HAP-1 (cell line): ENCODE measurements at regions not wholly inside any gene's neighbourhood (a gene's known extent, or its start where the extent isn't known, plus 50 kb on each side); places are given as distances from the start of the nearest gene placed in this dataset.
"Not testable (repeated sequence)": the region's sequence is repeated elsewhere in the genome, so short reads cannot be mapped to it uniquely, and the experiment has no call there.

Source experiments
- DNase-seq, 2 experiments: peaks; one replicate each; pipeline ENCODE4 v3.0.0-alpha.2; 2016 to 2020; ENCODE audit warnings: low spot score in 2 of 2
- H3K27me3 ChIP-seq: fragments of 250-450 bp; sonication (Bioruptor Pico); 2 replicates; pipeline ENCODE4 v1.5.1; 2020; ENCODE audit warnings: low read depth, mild to moderate bottlenecking, moderate library complexity
- H3K36me3 ChIP-seq: fragments of 250-450 bp; sonication (Bioruptor Pico); replicated peaks from 2 replicates; pipeline ENCODE4 v1.5.1; 2020; ENCODE audit warnings: mild to moderate bottlenecking
- H3K4me1 ChIP-seq: fragments of 250-450 bp; sonication (Bioruptor Pico); 2 replicates; pipeline ENCODE4 v1.5.1; 2020; ENCODE audit warnings: mild to moderate bottlenecking
- H3K4me3 ChIP-seq: fragments of 250-450 bp; sonication (Bioruptor Pico); 2 replicates; pipeline ENCODE4 v1.5.1; 2020; ENCODE audit warnings: mild to moderate bottlenecking, moderate library complexity
- H3K9me3 ChIP-seq: fragments of 250-450 bp; sonication (Bioruptor Pico); 2 replicates; pipeline ENCODE4 v1.5.1; 2020; ENCODE audit warnings: mild to moderate bottlenecking, moderate library complexity
- in situ Hi-C: fragments of 300-500 bp; cut with MboI; formaldehyde crosslinking; loops from 3 replicates; pipeline ENCODE4 v1.14.3; 2020; ENCODE audit warnings: low sequenced_read_pairs, inconsistent platforms, mixed read lengths

DNA sequence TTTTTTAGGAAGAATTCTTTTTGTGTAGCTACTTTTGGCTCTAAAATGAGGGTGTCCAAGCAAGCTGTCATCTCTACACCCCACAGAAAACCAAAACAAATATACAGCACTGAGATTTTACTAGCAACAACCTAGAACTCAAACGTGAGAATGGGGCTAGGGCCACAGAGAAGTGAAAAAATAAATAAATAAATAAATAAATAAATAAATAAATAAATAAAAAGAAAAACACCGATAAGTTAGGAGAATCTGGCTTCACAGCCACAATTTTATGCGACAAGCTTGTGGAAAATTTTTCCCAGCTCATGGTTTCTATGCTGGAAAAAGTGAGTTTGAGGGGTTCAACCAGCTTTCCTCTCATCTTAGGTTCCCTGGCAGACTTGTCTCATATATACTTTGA, 324.6 kb upstream of the TACR3 start:
- H3K27me3 ChIP-seq = no peaks in the 10 kb centered on the region
- no peaks in the 10 kb centered on the region for H3K4me1 ChIP-seq
- in situ Hi-C loops = no loop called here
- no peak overlapping the region for H3K4me3 ChIP-seq
- H3K36me3 ChIP-seq = no peaks in the 10 kb centered on the region
- no peak for DNase-seq
- H3K9me3 ChIP-seq = no peaks in the 10 kb centered on the region

DNA sequence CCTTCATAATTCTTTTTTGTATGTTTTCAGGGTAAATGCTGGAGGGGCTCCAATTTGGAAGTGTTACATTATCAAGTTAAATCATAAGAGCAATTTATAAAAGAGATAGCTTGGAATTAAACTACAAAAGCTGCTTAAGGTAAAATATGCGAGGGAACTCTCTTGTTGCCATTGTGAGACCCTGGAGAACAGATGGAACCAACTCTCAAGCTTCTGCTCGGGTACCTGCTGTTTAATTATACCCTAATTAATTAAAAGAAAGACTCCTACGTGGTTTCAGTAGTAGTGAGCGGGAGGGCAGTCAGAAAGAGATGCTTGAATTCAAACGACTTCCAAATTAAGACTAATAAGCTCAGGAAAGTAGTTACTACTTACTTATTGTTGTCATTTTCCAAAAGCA, 313.1 kb upstream of the TACR3 start:
- DNase-seq = no peak
- H3K9me3 ChIP-seq = no peaks in the 10 kb centered on the region
- H3K27me3 ChIP-seq = no peaks in the 10 kb centered on the region
- H3K36me3 ChIP-seq = no peaks in the 10 kb centered on the region
- in situ Hi-C loops = no loop called here
- H3K4me3 ChIP-seq = no peak overlapping the region
- no peaks in the 10 kb centered on the region for H3K4me1 ChIP-seq

DNA sequence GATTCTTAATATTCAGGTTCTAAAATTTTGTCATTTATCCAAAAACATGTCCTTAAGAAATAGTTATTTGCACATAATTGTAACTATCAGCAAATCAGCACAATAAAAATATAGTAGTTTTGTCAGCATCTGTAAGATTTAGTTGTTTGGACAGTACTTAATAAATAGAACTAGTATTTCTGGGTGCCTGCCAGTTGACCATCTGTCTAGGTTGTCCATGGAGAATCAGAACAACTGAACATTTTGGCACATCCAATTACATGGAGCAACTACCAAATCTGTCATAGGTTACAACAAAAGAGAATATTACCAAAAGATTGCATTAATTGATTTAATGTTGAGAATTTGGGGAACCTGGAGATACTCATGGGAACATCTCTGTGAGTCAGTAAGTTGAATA, 305.5 kb upstream of the TACR3 start:
- in situ Hi-C loops = no loop called here
- H3K4me3 ChIP-seq = no peak overlapping the region
- H3K4me1 ChIP-seq = no peaks in the 10 kb centered on the region
- H3K9me3 ChIP-seq = no peaks in the 10 kb centered on the region
- H3K36me3 ChIP-seq = no peaks in the 10 kb centered on the region
- no peak for DNase-seq
- H3K27me3 ChIP-seq = no peaks in the 10 kb centered on the region

DNA sequence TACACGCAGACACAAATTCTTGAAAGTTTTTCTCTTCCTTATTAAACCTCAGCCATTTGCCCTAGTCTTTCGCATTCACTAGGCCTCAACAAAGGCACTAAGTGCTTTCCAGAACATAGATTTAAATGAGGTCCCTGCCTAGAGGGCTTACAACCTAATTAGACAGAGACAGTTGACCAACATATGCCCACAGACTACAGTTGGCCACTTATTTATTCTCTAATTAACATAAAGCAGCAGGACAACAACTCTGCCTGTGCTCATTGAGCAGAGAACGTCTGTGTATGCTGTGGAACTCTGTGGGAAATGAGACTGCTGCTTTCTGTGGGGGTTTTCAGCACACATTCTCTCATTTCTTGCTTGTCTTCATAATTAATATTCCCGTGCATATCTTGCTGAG, 303.0 kb upstream of the TACR3 start:
- no peaks in the 10 kb centered on the region for H3K9me3 ChIP-seq
- no peaks in the 10 kb centered on the region; the same call in 1 of the 2 replicates for H3K4me1 ChIP-seq
- H3K27me3 ChIP-seq = no peaks in the 10 kb centered on the region
- no peak for DNase-seq
- H3K4me3 ChIP-seq = no peak overlapping the region
- no peaks in the 10 kb centered on the region for H3K36me3 ChIP-seq
- in situ Hi-C loops = no loop called here

DNA sequence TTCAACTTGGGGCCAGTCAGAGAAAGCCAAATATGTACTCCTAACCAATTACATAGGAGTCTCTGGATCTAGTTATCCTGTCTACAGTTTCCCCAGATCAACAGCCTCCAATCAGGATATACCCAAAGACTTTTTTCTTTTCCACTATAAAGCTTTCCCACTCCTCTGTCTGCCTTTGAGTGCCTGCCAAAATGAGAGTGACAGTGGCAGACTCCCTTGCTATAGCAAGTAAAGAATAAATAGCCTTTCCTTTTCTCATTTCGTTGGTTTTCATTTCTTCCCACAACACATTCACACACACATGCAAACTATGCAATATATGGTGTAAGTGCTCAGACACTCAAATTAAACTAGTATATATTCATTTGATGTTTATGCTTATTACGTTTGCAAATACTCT, 302.4 kb upstream of the TACR3 start:
- no peak overlapping the region for H3K4me3 ChIP-seq
- H3K27me3 ChIP-seq = no peaks in the 10 kb centered on the region
- DNase-seq = no peak
- no peaks in the 10 kb centered on the region; the same call in 1 of the 2 replicates for H3K4me1 ChIP-seq
- H3K9me3 ChIP-seq = no peaks in the 10 kb centered on the region
- no peaks in the 10 kb centered on the region for H3K36me3 ChIP-seq
- in situ Hi-C loops = no loop called here

DNA sequence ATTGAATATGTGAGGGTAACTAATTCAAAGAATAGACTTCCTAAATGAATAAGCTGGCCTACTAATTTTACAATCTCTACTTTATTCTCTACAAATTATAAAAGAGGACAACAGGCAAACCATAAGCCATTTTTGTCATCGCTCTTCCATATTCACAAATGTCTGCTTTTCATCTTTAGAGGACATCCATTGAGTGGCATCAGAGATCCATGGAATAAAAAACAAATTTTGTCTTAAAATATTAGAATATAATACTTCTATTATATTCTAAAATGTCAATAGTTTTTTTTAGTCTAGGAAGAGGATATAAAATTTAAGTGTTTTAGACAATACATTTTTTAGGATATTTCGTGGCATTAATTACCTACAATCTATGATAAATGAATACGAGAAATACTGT, 300.9 kb upstream of the TACR3 start:
- Histone ChIP-seq H3K4me3 (no peak overlapping the region), H3K4me1 (no peaks in the 10 kb centered on the region; the same call in 1 of the 2 replicates), H3K27me3 (no peaks in the 10 kb centered on the region), H3K36me3 (no peaks in the 10 kb centered on the region), H3K9me3 (no peaks in the 10 kb centered on the region)
- in situ Hi-C loops = no loop called here
- no peak for DNase-seq

DNA sequence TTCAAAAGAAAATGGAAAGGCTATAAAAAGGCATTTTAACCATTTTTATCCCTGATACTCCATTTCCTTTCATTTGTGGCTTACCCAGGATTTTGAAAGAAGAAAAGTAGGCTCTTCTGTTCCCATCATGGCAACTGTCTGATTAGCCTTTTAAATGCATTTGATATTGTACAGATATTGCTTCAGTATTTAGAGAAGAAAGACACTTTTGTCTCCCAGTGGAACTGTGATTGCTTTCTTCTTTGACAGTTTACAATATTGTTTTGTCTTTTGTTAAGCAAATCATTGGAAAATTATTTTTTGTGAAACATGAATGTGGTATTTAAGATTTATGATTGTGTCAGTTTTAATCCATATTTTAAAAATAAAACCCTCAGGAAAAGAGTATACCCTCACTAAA, 297.4 kb upstream of the TACR3 start:
- H3K36me3 ChIP-seq = no peaks in the 10 kb centered on the region
- DNase-seq = no peak
- H3K4me1 ChIP-seq = no peaks in the 10 kb centered on the region; the same call in 1 of the 2 replicates
- H3K27me3 ChIP-seq = no peaks in the 10 kb centered on the region; the same call in 1 of the 2 replicates
- in situ Hi-C loops = no loop called here
- H3K4me3 ChIP-seq = no peak overlapping the region
- no peaks in the 10 kb centered on the region for H3K9me3 ChIP-seq

DNA sequence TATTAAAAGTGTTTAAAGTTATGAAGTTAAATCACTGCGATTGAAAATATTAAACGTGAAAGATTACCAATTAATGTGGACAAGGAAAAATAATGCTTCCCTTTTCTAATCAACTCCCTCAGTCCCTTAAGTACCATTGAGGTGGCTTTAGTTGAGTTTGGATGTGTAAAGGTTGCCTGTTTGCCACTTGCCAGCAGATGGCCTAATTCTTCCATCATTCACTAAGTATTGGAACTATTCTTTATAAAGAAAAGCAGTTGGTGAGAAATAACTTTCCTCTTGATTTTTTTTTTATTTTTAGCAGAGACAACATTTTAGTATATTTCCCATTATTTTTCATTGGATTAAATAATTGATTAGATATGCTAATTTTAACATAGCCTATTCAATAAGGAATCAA, 295.9 kb upstream of the TACR3 start:
- in situ Hi-C loops = no loop called here
- Histone ChIP-seq H3K9me3 (no peaks in the 10 kb centered on the region), H3K27me3 (no peaks in the 10 kb centered on the region; the same call in 1 of the 2 replicates), H3K4me1 (no peaks in the 10 kb centered on the region; the same call in 1 of the 2 replicates), H3K36me3 (no peaks in the 10 kb centered on the region), H3K4me3 (no peak overlapping the region)
- DNase-seq = no peak

DNA sequence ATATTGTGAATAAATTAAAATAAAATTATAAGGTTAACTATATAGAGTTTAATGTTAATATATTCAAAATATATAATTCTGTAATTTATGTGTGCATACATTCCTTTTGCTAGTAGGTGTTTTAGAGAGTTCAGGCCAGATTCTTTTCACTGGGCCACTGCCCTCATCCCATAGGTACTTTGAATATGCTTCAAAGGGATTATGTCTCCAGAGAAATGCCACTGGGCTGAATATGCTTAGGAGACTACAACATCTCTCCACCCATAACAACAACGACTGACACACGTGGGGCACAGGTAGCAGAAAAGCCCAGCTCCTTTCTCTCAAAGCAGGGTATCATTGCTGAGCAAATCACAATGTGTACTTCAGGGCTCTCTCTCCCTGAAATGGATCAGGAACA, 290.9 kb upstream of the TACR3 start:
- no peaks in the 10 kb centered on the region for H3K4me1 ChIP-seq
- H3K36me3 ChIP-seq = no peaks in the 10 kb centered on the region
- no peak overlapping the region for H3K4me3 ChIP-seq
- H3K9me3 ChIP-seq = no peaks in the 10 kb centered on the region
- no peaks in the 10 kb centered on the region; the same call in 1 of the 2 replicates for H3K27me3 ChIP-seq
- DNase-seq = no peak
- in situ Hi-C loops = no loop called here

DNA sequence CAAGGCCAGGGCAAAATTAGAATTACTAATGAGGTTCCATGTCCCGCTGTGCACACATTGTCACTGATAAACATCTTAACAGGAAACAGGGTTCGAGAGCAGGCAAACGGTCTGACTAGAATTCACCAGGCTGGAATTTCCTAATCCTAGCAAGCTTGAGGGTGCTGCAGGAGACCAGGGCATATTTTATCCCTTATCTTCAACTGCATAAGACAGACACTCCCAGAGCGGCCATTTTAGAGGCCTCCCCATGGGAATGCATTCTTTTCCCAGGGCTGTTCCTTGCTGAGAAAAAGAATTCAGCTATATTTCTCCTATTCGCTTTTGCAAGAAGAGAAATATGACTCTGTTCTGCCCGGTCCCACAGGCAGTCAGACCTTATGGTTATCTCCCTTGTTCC, 282.5 kb upstream of the TACR3 start:
- H3K36me3 ChIP-seq, in situ Hi-C loops: not testable (repeated sequence)

DNA sequence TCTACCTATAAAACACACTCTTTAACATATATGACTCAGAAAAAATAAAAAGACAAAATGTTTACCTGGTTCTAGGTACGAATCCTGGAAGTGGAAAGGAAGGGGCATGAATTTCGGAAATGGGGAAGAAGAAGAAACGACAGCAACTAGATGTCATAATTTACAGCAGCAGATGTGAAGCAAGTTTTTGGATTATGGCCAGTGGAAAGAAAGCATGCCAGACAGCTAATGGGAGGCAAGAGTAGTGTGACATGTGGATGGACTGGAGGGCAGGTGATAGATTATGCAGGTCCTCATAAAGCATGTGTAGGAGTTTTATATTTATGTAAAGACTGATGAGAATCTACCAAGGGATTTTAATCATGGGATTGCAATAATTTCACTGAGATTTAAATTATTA, 279.0 kb upstream of the TACR3 start:
- H3K4me3 ChIP-seq = no peak overlapping the region
- H3K4me1 ChIP-seq = peaks cover 8% of the 10 kb centered on the region
- no peaks in the 10 kb centered on the region for H3K36me3 ChIP-seq
- H3K9me3 ChIP-seq = no peaks in the 10 kb centered on the region
- in situ Hi-C loops = no loop called here
- no peak for DNase-seq
- no peaks in the 10 kb centered on the region for H3K27me3 ChIP-seq

More for the DNA sequence above, 282.5 kb upstream of the TACR3 start:
- not testable (repeated sequence) for H3K4me3 ChIP-seq, H3K4me1 ChIP-seq, H3K9me3 ChIP-seq, DNase-seq, H3K27me3 ChIP-seq

DNA sequence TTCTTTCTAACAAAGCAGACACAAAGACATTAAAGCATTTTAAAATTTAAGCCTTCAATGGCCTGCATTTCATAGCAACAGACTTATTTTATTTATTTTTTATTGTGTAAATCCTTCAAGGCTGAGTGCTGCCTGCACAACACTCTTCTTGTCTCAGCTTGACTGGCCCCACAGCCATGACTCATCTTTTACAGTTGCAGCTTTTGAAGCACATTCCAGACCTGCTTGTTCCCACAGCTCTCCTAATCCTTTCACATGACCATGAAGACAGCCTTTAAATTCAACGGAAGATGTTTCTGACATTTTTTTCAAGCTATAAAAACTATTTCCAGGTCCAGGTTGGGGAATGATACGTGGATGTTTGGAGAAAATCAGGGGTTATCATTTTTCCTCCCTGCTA, 276.9 kb upstream of the TACR3 start:
- Histone ChIP-seq H3K4me1 (peaks cover 8% of the 10 kb centered on the region), H3K27me3 (no peaks in the 10 kb centered on the region), H3K36me3 (no peaks in the 10 kb centered on the region), H3K9me3 (no peaks in the 10 kb centered on the region), H3K4me3 (no peak overlapping the region)
- DNase-seq = peak; percentile 68 to 78
- in situ Hi-C loops = no loop called here

DNA sequence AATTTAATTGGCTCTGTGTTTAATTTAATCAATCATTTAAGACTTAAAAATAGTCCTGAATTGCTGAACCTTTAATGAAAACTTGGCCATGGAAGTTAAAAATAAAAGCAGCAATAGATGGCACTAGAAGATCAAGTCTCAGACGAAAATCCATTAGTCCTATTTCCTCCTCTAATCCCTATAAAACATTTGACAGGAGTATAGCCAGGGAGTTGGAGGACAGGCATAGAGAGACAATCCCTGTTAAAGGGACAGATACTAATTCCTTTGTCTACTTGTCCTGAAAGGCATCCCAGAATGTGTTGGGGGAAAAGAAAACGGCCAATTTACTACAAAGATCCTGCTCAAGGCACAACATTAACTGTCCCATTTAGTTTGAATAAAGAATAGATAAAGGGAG, 276.3 kb upstream of the TACR3 start:
- H3K27me3 ChIP-seq = no peaks in the 10 kb centered on the region
- H3K36me3 ChIP-seq = no peaks in the 10 kb centered on the region
- H3K4me1 ChIP-seq = peaks cover 8% of the 10 kb centered on the region
- no peak overlapping the region for H3K4me3 ChIP-seq
- in situ Hi-C loops = no loop called here
- 0 out of 2 replicates have a peak, but pooled peaks cover 3% of the 10 kb centered on the region for H3K9me3 ChIP-seq
- peak; percentile 22 to 84 for DNase-seq

DNA sequence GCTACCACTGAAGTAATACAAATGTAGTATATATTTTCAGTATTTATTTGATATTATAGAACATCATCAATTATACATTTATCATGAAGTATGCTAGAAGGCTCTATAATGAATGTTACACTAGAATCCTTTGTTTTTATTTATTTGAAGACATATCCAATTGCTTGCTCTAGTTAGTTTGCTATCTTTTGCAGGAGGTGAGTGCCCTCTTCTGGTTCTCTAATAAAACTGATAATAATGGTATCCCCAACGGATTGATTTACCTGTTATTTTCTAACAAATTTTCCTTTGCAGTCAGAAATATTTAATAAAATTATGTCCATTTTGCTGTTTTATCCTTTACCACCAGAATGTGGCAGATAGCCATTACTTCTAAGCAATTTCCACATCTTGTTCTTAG, 274.3 kb upstream of the TACR3 start:
- Histone ChIP-seq H3K36me3 (no peaks in the 10 kb centered on the region), H3K4me1 (peaks cover 8% of the 10 kb centered on the region), H3K27me3 (no peaks in the 10 kb centered on the region), H3K9me3 (peaks cover 6% of the 10 kb centered on the region; the same call in 1 of the 2 replicates), H3K4me3 (no peak overlapping the region)
- peak in 1 of 2 experiments; percentile 21 for DNase-seq
- in situ Hi-C loops = no loop called here

DNA sequence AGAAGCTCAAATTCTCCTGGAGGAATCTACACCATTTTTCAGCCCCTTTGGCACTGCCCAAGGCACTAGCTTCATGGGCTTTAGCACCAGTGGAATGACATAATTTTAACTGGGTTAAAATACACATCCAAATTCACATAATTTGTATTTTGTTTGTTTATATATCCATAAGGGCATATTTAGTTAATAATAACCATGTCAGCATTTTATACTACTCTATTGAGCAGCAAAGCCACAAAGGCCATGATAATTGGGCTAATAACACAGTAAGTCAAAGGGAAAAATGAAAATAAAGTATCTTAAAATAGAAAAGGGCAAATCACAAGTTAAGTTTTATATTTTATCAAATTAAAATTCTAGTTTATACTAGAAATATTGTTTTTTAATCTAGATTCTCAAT, 262.7 kb upstream of the TACR3 start:
- no peaks in the 10 kb centered on the region for H3K36me3 ChIP-seq
- DNase-seq = no peak
- no peak overlapping the region for H3K4me3 ChIP-seq
- in situ Hi-C loops = no loop called here
- H3K4me1 ChIP-seq = no peaks in the 10 kb centered on the region
- no peaks in the 10 kb centered on the region for H3K9me3 ChIP-seq
- H3K27me3 ChIP-seq = no peaks in the 10 kb centered on the region
